ENCODE measurements at regions not wholly inside any gene's neighbourhood (a gene's known extent, or its start where the extent isn't known, plus 50 kb on each side); places are given as distances from the start of the nearest gene placed in this dataset.

DNA sequence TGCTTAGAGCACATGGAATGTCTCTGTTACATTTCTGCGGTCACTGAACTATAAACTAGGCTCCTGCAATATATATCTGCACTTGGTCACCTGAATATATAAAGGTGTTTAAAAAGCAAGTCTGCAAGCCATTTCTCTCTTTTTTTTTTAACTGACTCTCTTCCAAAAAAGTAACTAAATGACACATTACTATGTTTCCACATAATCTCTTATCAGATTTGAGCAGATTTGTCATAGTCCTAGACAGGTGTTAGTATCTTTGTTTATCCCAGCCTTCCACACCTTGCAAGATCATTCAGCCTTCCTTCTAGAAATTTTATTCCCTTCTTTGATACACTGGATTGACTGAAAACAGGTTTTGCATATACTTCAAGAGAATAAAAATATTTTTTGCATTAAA lies 86.7 kb upstream of the KLF7 start:
- DNase-seq (ENCODE audit: low spot score) = no peak
- H3K4me1 ChIP-seq (ENCODE audit: control insufficient read depth in 4 of 4, insufficient read depth in 4 of 4, low read length in 3 of 4) = no peaks in the 10 kb centered on the region
- WGBS = 94% methylated on average over 1 of the region's 1 CpG
- no peaks in the 10 kb centered on the region for H3K27me3 ChIP-seq (ENCODE audit: control insufficient read depth in 4 of 4, insufficient read depth in 4 of 4, low read length in 3 of 4)
- no peak overlapping the region for H3K9ac ChIP-seq (ENCODE audit: low read depth in 1 of 2, low read length in 2 of 2)
- TF ChIP-seq JUND (IDR thresholded peaks at IDR 0.05) = no peak
- TF ChIP-seq TAF1 (conservative IDR thresholded peaks at IDR 0.05) = no peak
- TF ChIP-seq, protein P1, sequence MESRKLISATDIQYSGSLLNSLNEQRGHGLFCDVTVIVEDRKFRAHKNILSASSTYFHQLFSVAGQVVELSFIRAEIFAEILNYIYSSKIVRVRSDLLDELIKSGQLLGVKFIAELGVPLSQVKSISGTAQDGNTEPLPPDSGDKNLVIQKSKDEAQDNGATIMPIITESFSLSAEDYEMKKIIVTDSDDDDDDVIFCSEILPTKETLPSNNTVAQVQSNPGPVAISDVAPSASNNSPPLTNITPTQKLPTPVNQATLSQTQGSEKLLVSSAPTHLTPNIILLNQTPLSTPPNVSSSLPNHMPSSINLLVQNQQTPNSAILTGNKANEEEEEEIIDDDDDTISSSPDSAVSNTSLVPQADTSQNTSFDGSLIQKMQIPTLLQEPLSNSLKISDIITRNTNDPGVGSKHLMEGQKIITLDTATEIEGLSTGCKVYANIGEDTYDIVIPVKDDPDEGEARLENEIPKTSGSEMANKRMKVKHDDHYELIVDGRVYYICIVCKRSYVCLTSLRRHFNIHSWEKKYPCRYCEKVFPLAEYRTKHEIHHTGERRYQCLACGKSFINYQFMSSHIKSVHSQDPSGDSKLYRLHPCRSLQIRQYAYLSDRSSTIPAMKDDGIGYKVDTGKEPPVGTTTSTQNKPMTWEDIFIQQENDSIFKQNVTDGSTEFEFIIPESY (IDR thresholded peaks at IDR 0.05) = no peak
- TF ChIP-seq GABPA (IDR thresholded peaks at IDR 0.05 in 1 of 2, conservative IDR thresholded peaks at IDR 0.05 in 1 of 2) = no peak
- TF ChIP-seq FOXA1 (IDR thresholded peaks at IDR 0.05) = no peak
- TF ChIP-seq, protein P2, sequence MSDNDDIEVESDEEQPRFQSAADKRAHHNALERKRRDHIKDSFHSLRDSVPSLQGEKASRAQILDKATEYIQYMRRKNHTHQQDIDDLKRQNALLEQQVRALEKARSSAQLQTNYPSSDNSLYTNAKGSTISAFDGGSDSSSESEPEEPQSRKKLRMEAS (IDR thresholded peaks at IDR 0.05) = no peak
- TF ChIP-seq EGR1 (IDR thresholded peaks at IDR 0.05; ENCODE audit: low read depth in 2 of 2) = no peak
- TF ChIP-seq SP1 (IDR thresholded peaks at IDR 0.05) = no peak
- TF ChIP-seq, protein P3, sequence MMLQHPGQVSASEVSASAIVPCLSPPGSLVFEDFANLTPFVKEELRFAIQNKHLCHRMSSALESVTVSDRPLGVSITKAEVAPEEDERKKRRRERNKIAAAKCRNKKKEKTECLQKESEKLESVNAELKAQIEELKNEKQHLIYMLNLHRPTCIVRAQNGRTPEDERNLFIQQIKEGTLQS (IDR thresholded peaks at IDR 0.05) = no peak
- TF ChIP-seq NR2F2 (IDR thresholded peaks at IDR 0.05) = no peak
- TF ChIP-seq, protein P4, sequence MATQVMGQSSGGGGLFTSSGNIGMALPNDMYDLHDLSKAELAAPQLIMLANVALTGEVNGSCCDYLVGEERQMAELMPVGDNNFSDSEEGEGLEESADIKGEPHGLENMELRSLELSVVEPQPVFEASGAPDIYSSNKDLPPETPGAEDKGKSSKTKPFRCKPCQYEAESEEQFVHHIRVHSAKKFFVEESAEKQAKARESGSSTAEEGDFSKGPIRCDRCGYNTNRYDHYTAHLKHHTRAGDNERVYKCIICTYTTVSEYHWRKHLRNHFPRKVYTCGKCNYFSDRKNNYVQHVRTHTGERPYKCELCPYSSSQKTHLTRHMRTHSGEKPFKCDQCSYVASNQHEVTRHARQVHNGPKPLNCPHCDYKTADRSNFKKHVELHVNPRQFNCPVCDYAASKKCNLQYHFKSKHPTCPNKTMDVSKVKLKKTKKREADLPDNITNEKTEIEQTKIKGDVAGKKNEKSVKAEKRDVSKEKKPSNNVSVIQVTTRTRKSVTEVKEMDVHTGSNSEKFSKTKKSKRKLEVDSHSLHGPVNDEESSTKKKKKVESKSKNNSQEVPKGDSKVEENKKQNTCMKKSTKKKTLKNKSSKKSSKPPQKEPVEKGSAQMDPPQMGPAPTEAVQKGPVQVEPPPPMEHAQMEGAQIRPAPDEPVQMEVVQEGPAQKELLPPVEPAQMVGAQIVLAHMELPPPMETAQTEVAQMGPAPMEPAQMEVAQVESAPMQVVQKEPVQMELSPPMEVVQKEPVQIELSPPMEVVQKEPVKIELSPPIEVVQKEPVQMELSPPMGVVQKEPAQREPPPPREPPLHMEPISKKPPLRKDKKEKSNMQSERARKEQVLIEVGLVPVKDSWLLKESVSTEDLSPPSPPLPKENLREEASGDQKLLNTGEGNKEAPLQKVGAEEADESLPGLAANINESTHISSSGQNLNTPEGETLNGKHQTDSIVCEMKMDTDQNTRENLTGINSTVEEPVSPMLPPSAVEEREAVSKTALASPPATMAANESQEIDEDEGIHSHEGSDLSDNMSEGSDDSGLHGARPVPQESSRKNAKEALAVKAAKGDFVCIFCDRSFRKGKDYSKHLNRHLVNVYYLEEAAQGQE (IDR thresholded peaks at IDR 0.05) = no peak
- TF ChIP-seq HNF4G (IDR thresholded peaks at IDR 0.05) = no peak
- TF ChIP-seq CTCF (IDR thresholded peaks at IDR 0.05; ENCODE audit: low read depth, low read length, missing input control) = no peak
- TF ChIP-seq FOXA2 (IDR thresholded peaks at IDR 0.05) = no peak
- TF ChIP-seq RAD21 (IDR thresholded peaks at IDR 0.05) = no peak
- TF ChIP-seq YY1 (IDR thresholded peaks at IDR 0.05) = no peak
- no peaks in the 10 kb centered on the region for H3K36me3 ChIP-seq (ENCODE audit: control insufficient read depth in 4 of 4, insufficient read depth in 3 of 4, low read depth in 1 of 4, low read length in 3 of 4)
- no peak overlapping the region for H3K27ac ChIP-seq (ENCODE audit: low read depth in 1 of 2, low read length in 2 of 2)
- no peaks in the 10 kb centered on the region for H3K9me3 ChIP-seq (ENCODE audit: control insufficient read depth in 4 of 4, low read length in 3 of 4)
- no peak overlapping the region for H3K4me3 ChIP-seq (ENCODE audit: low read depth in 1 of 3, low read length in 3 of 3)

Measured in liver (tissue), 8 donors.